ENCODE measurements at regions not wholly inside any gene's neighbourhood (a gene's known extent, or its start where the extent isn't known, plus 50 kb on each side); places are given as distances from the start of the nearest gene placed in this dataset.

- TF ChIP-seq RFX5 (IDR thresholded peaks at IDR 0.05; ENCODE audit: low read depth, low read length) (no peak), ELK1 (IDR thresholded peaks at IDR 0.05; ENCODE audit: borderline replicate concordance, low read depth, low read length) (no peak), POLR2A (IDR thresholded peaks at IDR 0.05; ENCODE audit: low read depth, low read length) (no peak), CTCF (conservative IDR thresholded peaks at IDR 0.05; ENCODE audit: low read depth, low read length) (no peak)
Measured at GRCh38 chr16:73322856-73323255, 274.9 kb upstream of the ZFHX3 start.
